Prostate gland (tissue), 2 donors: ENCODE measurements at regions not wholly inside any gene's neighbourhood (a gene's known extent, or its start where the extent isn't known, plus 50 kb on each side); places are given as distances from the start of the nearest gene placed in this dataset.
A peak's percentile ranks its signal among the peaks of the same experiment; 100 is the strongest.

Source experiments
- DNase-seq: peaks from one replicate; pipeline ENCODE4 v3.0.0-alpha.2; 2019; ENCODE audit warnings: low spot score
- H3K27ac ChIP-seq, 2 donors: fragments of 200-600 bp; sonication (generic); 2 replicates each; pipeline ENCODE4 v1.5.1; 2017 to 2019
- H3K27me3 ChIP-seq: fragments of 200-600 bp; sonication (generic); replicated peaks from 2 replicates; pipeline ENCODE4 v1.5.1; 2019; ENCODE audit not compliant: insufficient read depth
- H3K36me3 ChIP-seq, 2 donors: fragments of 200-600 bp; sonication (generic); 1 replicate in 1 of 2; 2 replicates in 1 of 2; pipeline versions ENCODE4 v1.5.1 to v1.8.1; 2017 to 2019
- H3K4me1 ChIP-seq: fragments of 200-600 bp; sonication (generic); replicated peaks from 2 replicates; pipeline ENCODE4 v1.5.1; 2019
- H3K4me3 ChIP-seq, 2 donors: fragments of 200-600 bp; sonication (generic); 2 replicates each; pipeline ENCODE4 v1.5.1; 2017 to 2019
- H3K9me3 ChIP-seq: fragments of 200-600 bp; sonication (generic); 2 replicates; pipeline ENCODE4 v1.5.1; 2017
- CTCF ChIP-seq, 4 experiments: fragments of 200-600 bp in 2 of 4; fragments of 450-650 bp in 2 of 4; sonication (generic) in 2 of 4; IDR thresholded peaks; 1 replicate in 3 of 4; 2 replicates in 1 of 4; pipeline ENCODE4 v1.5.1; 2016 to 2019; ENCODE audit warnings: antibody characterized with exemption in 4 of 4, mild to moderate bottlenecking in 2 of 4, moderate library complexity in 2 of 4
- POLR2A ChIP-seq: fragments of 450-650 bp; IDR thresholded peaks from one replicate; pipeline ENCODE4 v1.6.1; 2016; ENCODE audit warnings: antibody characterized with exemption, mild to moderate bottlenecking
- POLR2AphosphoS5 ChIP-seq: sonication (generic); formaldehyde crosslinking; IDR thresholded peaks from one replicate; pipeline ENCODE4 v1.6.1; 2017; ENCODE audit warnings: antibody characterized with exemption
- WGBS: methylation state at CpG from one replicate; pipeline ENCODE4 v1.1.5; 2018; 5-methylcytosine and 5-hydroxymethylcytosine counted together
- intact Hi-C: fragments of 100-400 bp; cut with DNase I; formaldehyde crosslinking; loops from one replicate; pipeline ENCODE4 v1.14.2; 2022

DNA sequence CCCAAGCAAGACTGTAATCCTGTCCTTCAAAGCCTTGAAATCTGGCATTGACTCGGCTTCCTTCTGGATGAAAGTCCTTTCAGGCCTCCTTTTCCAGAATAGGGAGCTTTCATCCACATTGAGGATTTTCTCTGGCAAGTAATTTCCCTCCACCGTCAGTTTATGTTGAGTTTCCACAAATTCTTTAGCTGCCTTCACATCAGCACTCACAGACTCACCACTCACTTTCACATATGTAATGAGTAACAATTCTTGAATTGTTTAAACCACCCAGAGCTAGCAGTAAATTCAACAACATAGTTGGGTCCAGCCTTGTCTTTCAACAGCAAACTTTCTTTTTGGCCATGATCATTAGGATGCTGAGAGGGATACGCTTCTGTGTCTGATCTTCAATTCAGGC, 84.3 kb upstream of the PRDM11 start:
- H3K36me3 ChIP-seq = no peaks in the 10 kb centered on the region
- DNase-seq = no peak
- no peak overlapping the region for H3K27ac ChIP-seq
- TF ChIP-seq POLR2AphosphoS5 (no peak), CTCF (IDR thresholded peaks at IDR 0.05) (no peak), POLR2A (no peak)
- 83% methylated on average over 3 of the region's 3 CpGs for WGBS
- intact Hi-C loops = no loop called here
- H3K9me3 ChIP-seq = no peaks in the 10 kb centered on the region
- H3K4me3 ChIP-seq = no peak overlapping the region
- H3K27me3 ChIP-seq = no peaks in the 10 kb centered on the region
- no peaks in the 10 kb centered on the region for H3K4me1 ChIP-seq

DNA sequence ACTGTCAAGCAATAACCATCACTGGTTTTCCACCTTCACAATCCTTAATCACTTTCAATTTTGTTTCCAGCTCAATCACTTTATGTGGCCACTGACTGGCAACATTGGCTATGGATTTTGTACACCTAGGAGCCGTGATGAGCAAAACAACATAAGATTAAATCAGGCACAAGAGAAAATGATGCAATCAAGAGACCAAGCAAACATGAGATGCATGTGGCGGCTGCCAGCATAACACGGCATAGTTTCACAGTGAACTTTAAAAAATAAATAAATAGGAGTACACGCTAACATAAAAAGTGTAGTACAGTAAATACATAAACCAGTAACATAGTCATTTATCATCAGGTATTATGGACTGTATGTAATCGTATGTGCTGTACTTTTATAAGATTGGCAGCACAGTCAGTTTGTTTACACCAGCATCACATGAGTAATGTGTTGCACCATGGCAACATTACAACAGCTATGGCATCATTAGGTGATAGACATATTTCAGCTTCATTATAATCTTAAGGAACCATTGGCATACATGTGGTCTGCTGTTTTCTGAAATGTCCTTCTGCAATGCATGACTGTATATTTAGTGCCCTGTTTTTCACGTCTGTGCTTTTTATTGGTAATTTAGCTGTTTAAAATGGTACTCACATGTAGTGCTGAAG, 83.3 kb upstream of the PRDM11 start:
- intact Hi-C loops = no loop called here
- no peaks in the 10 kb centered on the region for H3K27me3 ChIP-seq
- no peaks in the 10 kb centered on the region for H3K9me3 ChIP-seq
- no peak overlapping the region for H3K4me3 ChIP-seq
- no peaks in the 10 kb centered on the region for H3K4me1 ChIP-seq
- no peak for TF ChIP-seq POLR2A
- TF ChIP-seq POLR2AphosphoS5 = peak; percentile 75
- 79% methylated on average over 6 of the region's 6 CpGs for WGBS
- no peaks in the 10 kb centered on the region for H3K36me3 ChIP-seq
- peak overlapping the region in 1 of 2 donors; percentile 28 for H3K27ac ChIP-seq
- peak; percentile 16 for DNase-seq

DNA sequence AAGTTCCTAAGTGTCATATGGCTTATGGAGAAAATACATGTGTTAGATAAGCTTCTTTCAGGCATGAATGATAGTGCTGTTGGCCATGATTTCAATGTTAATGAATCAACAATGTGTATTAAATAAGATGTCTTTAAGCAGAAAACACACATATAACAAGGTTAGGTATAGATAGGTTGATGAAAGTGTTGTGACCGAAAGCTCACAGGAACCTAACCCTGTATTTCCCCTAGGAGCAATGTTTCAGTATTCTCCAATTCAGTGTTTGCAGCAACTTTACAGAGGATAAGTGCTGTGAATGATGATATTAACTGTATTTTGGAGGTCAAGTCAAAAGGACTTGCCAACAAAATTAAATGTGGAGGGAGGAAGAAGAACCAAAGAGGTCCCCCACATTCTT, 82.8 kb upstream of the PRDM11 start:
- WGBS = 97% methylated on average over 1 of the region's 1 CpG
- DNase-seq = no peak
- H3K36me3 ChIP-seq = no peaks in the 10 kb centered on the region
- intact Hi-C loops = no loop called here
- H3K27me3 ChIP-seq = no peaks in the 10 kb centered on the region
- H3K4me1 ChIP-seq = no peaks in the 10 kb centered on the region
- H3K4me3 ChIP-seq = no peak overlapping the region
- TF ChIP-seq POLR2AphosphoS5 (no peak), CTCF (IDR thresholded peaks at IDR 0.05) (no peak)
- no peaks in the 10 kb centered on the region for H3K9me3 ChIP-seq
- no peak overlapping the region for H3K27ac ChIP-seq

GRCh38 chr11:45067966-45068365, 78.5 kb upstream of the PRDM11 start:
- no peaks in the 10 kb centered on the region for H3K9me3 ChIP-seq
- no peaks in the 10 kb centered on the region for H3K27me3 ChIP-seq
- no peaks in the 10 kb centered on the region for H3K36me3 ChIP-seq
- WGBS = 93% methylated on average over 1 of the region's 1 CpG
- no peaks in the 10 kb centered on the region for H3K4me1 ChIP-seq
- no peak for DNase-seq
- intact Hi-C loops = no loop called here
- no peak overlapping the region for H3K27ac ChIP-seq
- H3K4me3 ChIP-seq = no peak overlapping the region
- TF ChIP-seq POLR2AphosphoS5 (no peak), POLR2A (no peak), CTCF (IDR thresholded peaks at IDR 0.05) (no peak)

DNA sequence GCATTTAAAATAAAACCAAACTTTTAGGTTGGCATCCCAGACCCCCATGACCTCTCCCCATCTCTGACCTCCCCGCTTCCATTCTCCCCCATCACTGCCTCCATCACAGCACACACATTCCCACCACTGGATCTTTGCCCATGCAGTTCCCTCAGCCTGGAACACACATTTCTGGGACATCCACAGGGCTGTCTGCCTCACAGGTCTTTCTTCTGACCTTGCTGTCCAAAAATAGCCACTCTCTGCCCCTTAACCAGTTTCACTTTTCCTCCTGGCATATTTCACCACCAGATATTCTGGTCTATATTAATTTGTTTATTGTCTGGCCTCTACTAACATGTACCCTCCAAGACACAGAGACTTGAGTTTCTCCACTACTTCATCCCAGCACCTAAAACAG, 75.2 kb upstream of the PRDM11 start:
- Histone ChIP-seq H3K4me3 (no peak overlapping the region), H3K27me3 (no peaks in the 10 kb centered on the region), H3K4me1 (no peaks in the 10 kb centered on the region), H3K27ac (no peak overlapping the region), H3K9me3 (no peaks in the 10 kb centered on the region), H3K36me3 (no peaks in the 10 kb centered on the region)
- 93% methylated on average over 1 of the region's 1 CpG for WGBS
- TF ChIP-seq POLR2AphosphoS5 (no peak), CTCF (IDR thresholded peaks at IDR 0.05) (no peak), POLR2A (no peak)
- no peak for DNase-seq
- intact Hi-C loops = no loop called here
